GM18502 (cell line): ENCODE measurements at regions not wholly inside any gene's neighbourhood (a gene's known extent, or its start where the extent isn't known, plus 50 kb on each side); places are given as distances from the start of the nearest gene placed in this dataset.
A peak's percentile ranks its signal among the peaks of the same experiment; 100 is the strongest.

Experiments used
- ATAC-seq: cut with Tn5 transposase; IDR thresholded peaks from one replicate; pipeline ENCODE4 v1.9.1; 2021; ENCODE audit warnings: mild to moderate bottlenecking; ENCODE audit not compliant: unreplicated experiment, poor library complexity

DNA sequence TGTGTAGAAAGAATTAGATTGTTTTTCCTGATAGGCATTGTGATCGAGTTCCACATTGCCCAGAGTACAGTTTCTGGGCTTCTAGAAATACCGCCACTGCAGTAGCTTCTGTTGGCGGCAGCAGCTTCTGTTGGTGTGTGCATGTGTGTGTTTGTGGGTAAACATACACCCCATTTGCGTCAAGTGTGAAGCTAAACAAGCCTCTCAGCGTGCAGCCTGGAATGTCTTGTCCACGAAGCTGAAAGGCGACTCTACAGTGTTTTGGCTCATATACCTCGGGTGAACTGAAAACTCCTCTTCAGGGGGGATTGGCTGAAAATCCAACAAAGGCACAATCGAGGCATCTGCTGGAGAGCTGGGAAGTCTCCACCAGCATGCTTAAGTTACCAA lies 112.0 kb upstream of the E2F8 start:
- no peak for ATAC-seq

DNA sequence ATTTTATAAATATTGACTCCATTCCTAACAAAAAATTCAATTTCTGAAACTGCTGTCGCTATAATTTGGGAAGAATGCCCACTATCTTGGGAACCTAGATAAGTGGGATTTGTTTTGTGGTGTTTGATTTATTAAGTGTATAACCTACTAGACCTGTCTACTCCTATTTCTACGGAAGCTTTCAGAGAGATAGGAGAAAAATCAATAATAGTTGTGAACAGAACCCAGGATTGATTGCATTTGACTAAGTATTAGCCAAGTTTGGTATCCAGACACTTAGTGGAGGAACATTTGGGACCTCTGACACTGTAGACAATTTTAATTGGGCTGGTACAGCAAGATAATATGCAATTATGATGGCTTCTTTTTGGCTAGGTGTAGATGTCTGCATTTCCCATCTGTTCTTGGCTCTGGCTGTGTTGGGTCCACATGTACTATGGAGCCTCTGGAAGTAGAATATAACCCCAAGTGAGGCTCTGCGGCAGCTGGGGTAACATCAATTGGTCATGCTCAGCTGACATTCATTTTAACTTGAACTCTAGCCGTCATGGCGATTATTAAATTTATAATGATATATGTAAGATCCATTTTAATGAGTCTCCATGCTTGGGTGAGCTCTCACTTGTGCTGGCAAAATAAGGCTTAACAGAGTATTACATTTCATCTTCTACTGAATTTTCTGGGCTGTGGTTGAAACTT lies 111.5 kb upstream of the E2F8 start:
- no peak for ATAC-seq

DNA sequence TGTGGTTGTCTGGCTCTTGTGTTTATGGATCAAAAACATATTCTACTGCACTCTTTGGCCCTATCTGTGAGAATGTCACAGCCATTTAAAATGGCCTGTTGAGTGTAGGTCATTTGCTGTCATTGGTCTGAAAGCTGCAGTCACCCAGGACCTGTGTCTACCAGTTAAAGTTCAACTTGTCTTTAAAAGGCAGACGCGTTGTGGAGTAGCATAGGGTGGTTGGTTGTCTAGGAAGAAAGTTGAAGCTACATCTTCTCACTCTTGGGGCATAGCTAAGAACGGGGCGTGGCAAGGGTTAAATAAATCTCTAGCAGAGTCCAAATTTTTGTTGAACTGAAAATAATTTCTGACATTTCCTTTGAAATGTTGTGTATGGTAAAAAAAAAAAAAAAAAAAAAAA lies 110.7 kb upstream of the E2F8 start:
- ATAC-seq: no peak

DNA sequence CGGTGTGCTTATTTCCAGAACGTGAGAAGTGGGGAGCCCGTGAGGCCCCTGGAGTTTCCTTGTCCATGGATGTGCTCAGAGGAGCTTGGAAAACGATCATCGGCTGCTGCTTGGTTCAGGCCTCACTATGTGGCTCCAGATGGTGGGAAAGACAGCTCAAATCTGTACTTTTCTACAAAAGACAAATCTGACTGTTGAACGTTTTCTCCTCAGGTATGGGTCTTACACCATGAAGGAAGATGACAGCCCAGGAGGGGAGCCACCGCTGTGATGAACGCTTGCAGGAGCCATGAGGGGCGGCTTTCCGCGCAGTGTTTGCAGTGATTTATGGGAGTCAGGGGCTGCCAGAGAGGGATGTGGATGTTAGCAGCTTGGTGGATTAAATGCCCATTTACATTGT lies 109.4 kb upstream of the E2F8 start:
- ATAC-seq: no peak

DNA sequence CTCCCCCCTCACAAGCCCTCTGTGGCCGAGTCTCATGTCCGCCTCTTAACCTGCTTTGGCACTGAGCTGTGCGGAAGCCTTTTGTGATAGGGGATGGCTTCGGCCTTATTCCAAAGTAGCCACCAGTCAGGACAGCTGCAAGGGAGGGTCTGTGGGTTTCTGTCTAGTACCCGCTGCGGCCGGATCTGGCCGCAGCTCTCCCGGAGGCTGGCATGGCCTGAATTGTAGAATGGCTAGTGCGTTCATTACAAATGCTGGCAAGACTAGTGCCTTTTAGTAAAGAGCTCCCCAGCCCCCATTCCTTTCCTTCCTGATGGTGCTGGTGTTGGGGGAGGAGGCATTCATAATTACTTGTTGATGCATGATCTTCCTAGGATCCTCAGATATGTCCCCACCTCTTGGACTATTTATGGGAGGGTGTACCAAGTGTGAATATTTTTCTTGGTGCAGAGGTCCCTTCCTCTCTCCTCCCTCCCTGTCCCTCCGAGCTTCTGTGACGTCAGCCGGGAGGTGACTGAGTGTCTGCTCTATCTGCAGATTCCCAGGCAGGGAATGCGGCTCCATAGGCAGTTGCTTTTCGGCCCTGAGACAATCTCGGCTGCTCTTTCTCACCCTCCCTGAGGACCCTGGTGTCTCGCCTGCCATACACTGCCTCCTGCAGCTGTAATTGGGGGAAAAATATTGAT lies 108.7 kb upstream of the E2F8 start:
- no peak for ATAC-seq

DNA sequence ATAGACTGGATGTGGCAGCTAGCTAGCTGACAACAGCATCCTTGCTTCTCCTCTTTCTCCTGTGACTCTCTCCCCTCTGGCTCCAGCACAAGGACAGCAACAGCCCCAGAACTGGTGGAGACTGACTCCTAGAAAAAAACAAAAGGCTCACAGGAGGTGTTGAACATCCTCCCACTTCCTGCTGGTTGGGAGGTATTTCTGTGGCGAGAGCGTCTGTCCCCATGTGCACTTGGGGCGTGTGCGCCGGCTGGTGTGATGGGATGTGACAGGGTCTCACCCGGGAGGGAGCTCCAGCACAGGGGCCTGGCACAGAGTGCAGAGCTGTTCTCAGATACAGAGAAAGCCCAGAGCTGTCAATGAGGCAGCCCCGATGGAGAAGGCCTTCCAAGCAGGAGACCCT lies 107.2 kb upstream of the E2F8 start:
- ATAC-seq: no peak

DNA sequence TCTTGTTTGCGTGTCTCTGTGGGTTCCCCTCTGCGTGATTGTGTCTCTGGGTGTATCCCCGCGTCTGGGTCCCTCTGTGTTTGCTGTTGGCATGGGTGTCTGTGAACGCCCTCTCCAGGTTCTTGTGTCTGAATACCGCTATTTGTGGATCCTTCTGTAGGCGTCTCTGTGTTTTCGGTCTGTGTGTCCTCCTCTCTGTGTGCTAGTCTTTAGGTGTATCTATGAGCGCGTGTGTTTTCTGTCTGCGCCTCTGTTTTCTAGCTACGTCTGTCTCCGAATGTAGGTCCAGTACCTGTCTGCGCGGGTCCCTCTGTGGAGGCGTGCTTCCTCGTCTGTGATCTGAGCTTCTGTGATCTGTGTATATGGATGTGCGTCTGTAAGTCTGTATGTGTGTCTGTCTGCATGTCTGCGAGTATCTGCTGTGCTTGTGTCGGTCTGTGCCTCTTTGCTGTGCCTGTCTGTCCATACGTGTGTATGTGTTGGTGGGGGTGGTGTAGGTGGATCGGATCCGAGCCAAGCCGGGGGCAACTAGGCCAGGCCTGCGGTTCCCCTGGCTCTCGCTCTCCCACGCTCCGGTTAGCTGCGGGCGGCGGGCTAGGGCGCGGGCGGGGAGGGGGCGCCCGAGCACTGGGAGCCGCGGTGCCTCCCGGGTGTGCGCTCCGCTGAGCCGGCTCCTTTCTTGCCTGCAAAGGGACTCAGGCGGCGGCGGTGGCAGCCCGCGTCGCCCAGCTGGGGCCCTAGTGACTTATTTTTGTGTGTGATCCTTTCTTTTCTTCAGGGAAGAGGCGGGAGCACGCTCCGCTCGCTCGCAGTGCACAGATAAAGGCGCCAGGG lies 105.3 kb upstream of the E2F8 start:
- peak; percentile 40 for ATAC-seq

DNA sequence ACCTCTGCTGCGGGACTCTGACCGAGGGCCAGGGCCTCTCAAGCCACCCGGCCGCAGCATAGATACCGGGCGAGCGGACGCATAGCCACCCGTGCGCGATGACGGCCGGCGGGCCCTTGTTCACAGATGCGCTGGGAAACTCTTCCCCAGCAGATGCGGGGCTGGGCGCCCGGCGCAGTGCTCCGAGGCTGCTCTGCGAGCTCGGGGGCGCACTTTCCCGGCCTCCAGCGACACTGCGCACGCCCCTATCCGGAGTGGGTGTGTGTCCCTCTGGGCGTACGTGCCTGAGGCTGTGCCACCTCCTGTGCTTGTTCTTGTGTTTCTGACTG lies 104.7 kb upstream of the E2F8 start:
- peak; percentile 56 for ATAC-seq

DNA sequence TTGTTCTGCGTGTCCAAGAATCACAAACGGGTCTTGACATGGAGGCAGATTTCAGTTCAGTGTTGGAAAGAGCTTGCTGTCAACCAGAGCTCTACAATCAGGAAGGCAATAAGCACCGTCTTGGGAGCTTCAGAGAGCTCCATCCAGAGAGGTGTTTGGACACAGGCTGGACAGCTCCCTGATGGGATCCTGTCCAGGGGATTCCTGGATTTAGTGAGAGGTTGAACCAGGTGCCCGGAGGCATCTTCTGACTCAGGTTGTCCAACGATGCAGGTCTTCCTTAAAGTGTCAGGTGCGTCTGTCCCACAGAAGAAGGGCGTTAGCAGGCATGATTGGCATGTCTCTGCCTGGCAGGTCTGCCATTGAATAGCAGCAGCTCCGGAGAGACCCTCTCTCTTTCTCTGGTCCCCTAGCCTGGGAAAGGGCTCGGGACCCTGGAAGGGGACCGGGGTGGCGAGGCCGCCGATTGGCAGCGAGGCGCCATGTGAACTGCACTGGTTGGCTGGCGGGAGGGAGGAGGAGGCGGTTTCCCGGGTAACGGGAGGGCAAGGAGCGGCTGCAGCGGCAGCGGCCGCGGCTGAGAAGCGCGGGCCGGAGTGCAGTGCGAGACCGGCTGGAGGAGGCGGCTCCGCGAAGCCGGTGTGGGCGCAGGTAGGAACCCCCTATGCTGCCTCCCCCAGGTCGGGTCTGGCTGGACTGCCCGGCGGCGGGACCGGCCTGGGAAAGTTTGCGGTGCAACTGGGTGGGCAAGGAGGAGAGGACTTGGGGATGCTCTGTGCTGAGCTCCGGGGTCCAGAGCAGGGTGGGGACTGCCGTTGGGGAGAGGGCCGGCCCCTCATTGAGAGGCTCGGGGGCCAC lies 104.1 kb upstream of the E2F8 start:
- ATAC-seq: peak; percentile 59

DNA sequence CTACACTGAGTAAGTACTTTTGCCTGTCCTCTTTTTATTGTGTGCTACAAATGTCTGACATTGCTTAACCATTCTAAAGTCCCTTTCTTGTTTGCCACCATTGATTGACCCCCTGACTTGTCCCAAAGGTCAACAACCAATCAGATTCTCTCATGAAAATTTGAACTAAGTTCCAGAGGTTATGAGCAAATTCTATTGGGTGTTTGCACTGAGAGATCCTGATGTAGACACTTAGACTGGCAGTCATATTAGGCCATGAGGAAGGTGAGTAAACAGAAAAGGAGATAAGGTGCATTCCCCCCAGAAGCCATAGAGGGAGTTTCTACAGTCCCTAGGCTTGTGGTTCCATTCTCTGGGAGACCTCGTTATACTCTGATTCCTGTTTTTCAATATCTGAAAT lies 101.3 kb upstream of the E2F8 start:
- ATAC-seq: no peak

DNA sequence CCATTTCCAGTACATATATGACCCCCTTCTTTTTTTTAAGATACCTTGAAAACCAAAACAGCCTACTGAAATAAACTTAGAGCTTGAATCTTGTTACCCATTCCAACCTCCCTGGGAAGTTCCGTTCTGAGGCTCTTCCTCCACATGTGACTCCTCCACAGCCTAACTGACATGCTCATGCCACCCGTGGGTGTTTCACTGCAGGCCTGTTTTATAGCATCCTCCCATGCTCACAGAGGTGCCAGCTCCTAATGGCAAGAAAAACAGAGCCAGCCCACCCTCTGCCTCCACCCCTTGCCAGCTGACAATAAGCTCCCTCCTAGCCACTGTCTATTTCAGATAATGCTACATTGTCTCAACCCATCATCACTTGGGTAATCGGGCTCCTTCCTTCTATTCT lies 97.6 kb upstream of the E2F8 start:
- no peak for ATAC-seq

DNA sequence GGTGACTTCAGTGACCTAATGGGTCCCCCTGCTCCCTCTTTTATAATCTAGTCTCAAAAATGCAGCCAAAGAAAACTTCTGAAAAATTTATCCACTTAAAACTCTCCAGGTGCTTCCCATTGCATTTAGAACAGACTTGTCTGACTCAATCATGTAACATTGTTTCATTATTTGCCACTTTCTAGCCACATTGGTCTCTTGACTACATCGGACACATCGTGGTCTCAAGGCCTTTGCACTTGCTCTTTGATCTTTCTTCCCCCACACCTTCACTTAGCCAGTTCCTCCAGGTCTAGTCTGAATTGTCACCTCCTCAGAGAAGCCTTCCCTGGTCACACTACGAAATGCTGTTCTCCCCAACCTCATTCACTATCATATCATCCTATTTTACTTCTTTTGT lies 97.0 kb upstream of the E2F8 start:
- ATAC-seq: no peak

DNA sequence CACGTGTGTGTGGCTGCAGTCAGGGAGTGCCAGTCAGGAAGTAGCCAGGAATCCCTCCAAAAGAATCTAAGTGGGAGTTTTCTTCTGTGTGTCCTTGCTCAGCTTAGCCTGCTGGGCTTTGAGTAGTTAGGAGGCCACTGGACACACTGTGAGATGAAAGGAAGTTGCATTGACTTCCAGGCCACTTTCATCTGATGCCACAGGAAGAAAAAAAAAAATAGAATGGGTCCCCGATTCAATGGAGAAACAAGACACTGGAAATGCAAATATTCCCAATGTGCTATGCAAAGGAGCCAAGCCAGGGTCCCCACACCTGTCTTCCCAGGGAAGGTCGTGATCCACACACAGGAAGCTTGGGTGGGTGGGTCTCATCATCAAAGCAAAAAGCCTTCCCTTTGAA lies 95.6 kb upstream of the E2F8 start:
- no peak for ATAC-seq

DNA sequence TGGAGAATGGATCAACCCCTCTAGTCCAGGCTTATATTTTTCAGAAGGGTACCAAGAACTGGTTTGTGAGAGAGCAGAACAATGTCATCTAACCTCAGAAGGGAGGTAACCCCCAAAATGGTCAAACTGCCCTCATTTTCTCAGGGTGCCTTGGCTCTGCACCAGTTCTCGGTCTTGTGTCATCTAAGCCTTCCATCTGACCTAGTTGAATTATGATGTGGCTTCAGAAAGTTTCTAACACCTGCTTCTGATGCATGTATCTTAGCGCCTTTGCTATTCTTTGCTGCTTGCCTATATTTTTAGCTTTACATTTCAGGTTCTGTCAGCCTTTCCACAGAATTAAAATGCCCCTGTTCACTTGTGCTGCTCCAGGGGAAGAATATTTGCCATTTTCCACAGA lies 91.7 kb upstream of the E2F8 start:
- peak; percentile 89 for ATAC-seq

DNA sequence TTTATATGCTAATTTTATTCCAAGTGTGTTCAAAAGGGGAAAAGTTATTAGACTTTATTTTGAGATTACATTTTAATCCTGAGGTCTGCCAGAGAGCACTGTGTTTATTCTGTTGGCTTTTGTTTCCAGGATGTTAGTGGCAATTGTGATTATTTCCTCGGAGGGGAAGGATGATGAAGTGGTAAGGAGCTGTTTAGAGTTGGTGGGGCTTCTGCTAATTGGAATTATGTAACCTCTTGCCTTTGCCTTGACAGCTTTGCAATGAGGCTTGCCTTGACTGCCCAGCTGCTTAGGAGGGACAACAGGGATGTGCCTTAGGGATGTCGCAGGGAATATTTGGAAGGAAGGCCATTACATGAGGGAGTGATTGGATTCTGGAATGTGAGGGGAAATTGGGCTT lies 89.7 kb upstream of the E2F8 start:
- ATAC-seq: no peak

DNA sequence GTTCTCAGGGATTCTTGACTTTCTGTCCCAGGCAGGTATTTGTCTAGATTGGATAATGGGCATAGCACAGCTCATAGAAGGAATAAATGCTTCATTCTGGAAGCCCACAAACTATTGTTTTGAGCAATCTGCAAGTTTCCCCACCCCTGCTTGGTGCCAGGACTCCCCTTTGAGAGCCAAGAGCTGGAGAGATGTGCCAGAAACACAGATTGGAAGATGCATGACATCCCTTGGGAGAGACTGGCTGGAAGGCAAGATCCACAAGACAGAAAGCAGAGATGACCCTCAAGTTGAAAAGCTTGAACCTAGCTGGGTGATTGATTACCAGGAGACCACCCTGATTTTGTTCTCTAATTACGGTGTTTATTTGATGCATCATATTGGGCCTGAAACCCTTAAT lies 89.2 kb upstream of the E2F8 start:
- ATAC-seq: no peak

DNA sequence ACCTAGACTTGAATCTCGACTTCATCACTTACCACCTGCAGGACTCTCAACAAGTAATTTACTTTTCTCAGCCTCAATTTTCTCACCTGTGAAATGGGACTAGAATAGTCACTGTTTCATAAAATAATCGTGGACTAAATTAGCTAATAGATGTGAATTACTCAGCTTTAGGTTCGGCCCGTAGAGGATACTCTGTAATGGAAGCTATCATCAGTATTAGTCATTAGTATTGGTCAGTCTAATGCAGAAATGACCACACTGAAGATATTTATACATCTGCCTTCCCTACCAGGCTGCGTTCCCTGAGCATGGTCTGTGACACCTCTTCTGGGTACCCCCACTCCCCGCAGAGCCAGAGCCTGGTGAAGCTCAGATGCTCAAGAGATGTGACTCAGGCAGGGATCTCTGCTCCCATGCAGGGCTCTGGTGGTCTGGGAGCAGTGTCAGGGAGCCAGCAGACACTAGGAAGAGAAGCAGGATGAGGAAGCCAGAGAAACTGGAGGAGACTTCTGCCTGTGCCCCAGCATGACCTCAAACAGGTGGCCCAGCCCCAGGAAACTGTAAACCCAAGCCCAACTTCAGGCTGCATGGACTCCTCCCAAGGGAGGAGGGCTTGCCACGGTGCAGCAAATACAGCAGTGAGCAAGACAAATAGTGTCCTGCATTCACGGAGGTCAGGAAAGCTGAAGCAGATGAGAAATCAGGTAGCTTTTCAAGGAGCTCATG lies 88.0 kb upstream of the E2F8 start:
- ATAC-seq: no peak

DNA sequence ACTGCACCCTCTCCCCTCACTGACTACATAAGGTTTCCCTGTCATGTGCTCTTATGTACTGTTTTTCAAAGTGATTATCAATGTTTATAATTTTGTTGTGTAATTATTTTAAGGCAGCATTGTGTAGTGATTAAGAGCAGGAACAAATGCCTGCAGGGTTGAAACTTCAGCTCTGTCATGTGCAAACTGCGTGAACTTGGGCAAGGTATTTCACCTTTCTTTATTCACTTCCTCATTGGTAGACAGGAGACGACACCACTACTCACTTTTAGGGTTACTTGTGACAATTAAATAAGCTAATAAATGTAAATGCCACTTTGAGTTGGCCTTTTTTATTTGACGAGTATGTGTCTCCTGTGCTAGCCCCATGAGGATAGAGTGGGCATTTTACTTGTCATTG lies 86.5 kb upstream of the E2F8 start:
- no peak for ATAC-seq

DNA sequence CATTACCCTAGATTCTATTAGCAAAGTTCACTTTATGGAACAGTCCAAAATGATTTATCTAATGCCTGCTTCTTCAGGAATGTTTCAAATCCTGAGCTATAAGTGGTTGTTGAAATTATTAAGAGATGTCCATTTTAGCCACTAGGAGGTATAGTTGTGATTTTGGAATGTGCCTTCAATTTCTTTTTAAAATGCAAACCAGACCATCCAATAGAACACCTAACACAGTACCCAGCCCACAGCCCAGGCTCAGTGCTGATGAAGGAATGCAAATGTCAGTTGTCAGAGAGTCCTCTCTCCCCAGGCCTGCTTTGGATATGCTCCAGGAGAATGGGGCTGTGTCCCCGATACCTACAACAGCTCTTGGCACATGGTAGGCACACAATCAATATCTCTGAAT lies 85.8 kb upstream of the E2F8 start:
- ATAC-seq: no peak

DNA sequence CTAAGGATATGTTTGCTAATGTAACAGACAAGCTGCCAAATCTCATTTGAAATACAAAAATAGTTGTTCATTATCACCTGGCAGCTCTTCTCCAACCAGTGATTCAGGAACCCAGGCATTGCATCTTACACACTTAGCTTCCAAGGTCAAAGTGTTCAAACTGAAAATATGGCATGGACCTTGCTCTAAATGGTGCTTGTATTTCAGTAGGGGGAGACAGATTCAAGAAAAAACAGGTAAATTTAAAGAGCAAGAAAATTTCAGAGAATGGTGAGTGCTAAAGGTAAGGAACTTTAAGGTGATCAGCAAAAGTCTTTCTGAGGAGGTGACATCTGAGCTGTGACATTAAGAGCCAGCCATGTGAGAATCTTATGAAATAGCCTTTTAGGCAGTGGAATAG lies 82.8 kb upstream of the E2F8 start:
- ATAC-seq: no peak
